HG03103 (cell line): ENCODE measurements at regions not wholly inside any gene's neighbourhood (a gene's known extent, or its start where the extent isn't known, plus 50 kb on each side); places are given as distances from the start of the nearest gene placed in this dataset.

Source experiments
- ATAC-seq: cut with Tn5 transposase; IDR thresholded peaks from one replicate; pipeline ENCODE4 v1.9.1; 2021; ENCODE audit warnings: low read depth; ENCODE audit not compliant: unreplicated experiment

DNA sequence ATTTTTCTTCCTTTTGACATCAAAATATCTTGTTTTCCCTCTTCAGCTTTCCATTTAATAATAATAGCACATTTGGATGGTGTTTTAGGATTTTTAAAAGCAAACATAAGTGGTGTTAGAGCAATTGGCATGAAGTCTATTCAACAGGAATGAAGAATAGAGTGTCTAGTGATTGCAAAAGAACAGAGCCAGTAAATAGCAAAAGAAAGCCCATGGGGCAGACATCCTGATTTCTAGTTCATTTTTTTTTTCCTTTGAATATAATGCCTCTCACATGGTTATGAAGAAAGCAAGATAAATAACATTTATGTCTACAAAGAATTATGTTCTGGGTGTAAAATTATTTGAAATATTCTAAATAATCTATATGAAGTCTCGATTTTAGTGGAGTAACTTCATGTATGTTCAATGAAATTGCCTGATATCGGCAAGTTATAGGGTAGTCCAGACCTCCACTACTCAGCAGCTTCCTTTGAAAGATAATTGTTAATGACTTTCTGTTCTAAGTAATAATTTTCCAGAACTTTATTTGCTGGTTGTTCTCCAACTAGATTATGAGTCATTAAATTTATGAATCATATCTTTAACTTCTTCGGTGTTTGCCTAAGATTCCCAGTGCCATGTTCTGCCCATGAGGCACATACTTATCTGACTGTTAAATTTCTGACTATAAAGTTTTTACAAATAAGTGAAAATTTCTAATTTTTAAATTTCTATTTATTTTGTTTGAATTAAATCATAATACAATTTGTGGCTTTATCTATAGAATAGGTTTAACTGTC is 587.9 kb downstream of the TLL1 start:
- ATAC-seq, result no peak

DNA sequence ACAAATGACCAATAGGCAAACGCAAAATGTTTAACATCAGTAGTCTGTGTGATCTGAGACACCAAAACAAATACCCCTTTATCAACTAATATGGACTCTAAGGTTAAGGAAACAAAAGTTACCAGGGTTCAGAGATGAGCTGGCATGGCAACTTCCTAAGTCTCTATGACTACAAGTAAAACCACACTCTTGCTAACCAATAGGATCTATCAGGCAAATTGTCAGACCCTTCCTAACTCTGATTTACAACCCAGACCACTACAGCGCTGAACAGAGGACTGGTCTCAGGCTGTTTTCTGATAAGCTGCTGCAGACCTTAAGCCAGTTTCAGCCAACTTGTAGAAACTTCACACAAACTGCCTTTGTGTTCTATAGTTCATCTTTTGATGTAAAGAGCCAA is 608.0 kb downstream of the TLL1 start:
- no peak for ATAC-seq

DNA sequence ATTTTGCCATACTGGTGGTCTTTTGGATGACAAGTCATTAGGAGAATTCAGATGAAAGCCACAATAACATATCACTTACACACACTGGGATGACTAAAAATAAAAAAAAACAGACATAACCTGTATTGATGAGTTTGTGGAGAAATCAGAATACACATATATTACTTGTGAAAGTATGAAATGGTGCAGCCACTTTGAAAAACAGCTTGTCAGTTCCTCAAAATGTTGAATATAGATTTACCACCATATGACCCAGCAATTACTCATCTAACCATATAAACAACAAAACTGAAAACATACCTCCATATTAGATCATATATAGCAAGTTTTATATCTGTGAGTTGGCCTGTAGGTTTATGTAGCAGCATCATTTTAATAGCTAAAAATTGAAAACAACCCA is 608.7 kb downstream of the TLL1 start:
- ATAC-seq, result no peak

- no peak for ATAC-seq
These were observed 609.7 kb downstream of the TLL1 start for GRCh38 chr4:166482758-166483157.

DNA sequence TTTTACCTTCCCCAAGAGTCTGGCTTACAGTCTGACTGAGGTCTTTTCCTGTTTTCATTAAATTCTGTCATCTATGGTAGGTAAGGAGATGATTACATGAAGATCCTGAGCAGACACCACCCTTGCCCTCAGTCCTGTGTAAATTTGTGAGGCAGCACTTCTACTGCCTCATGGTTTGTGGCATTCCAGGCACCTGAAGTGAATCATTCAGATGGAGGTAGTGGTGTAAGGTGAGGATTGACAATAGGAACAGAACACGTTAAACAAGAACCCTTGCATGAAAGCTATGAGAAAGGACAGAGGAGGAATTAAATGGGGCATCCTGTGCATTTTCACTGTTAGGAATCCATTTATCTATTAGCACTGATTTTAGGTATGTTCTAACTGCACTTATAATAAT is 618.6 kb downstream of the TLL1 start:
- no peak for ATAC-seq

DNA sequence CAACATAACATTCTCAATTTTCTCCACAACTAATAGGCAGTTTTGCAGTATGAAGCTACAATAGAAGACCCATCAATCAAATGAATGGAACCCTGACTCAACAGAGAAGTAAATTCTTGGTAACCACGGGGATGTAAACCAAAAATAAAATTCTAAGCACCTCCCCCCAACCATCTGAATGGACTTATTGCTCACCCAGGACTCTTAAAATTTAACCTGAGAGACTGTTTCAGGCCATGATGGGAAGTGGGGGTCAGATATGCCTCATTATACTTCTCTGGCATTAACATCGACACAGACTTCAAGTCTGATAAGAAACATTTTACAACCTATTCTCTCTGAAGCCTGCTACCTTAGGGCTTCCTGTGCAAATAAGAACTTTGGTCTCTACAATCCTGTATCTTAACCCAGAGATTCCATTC is 620.9 kb downstream of the TLL1 start:
- ATAC-seq, result no peak

GRCh38 chr4:166498546-166498945 is 625.5 kb downstream of the TLL1 start:
- no peak for ATAC-seq

- ATAC-seq, result peak; percentile 45
These were observed 626.8 kb downstream of the TLL1 start for GRCh38 chr4:166499820-166500219.

DNA sequence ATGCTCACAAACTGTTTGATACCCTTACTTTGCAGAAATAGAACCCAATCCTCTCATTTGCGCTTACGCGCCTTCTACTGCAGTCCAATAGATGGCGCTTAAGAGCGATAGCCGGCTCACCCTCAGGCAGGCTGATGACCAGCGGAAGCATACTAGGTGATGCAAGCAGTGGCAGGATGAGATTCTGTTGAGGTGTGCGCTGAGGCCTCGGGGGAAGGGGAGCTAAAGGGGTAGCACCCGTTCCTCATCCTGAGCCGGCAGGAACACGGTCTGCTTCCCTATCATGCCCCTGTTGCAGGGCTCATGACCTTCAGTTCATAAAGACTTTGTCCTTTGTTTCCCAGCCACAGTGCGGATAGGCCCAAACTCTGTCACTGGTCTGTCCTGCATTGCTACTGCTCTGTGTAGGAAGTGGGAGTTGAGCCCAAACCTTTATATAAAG is 628.9 kb downstream of the TLL1 start:
- peak; percentile 80 for ATAC-seq

DNA sequence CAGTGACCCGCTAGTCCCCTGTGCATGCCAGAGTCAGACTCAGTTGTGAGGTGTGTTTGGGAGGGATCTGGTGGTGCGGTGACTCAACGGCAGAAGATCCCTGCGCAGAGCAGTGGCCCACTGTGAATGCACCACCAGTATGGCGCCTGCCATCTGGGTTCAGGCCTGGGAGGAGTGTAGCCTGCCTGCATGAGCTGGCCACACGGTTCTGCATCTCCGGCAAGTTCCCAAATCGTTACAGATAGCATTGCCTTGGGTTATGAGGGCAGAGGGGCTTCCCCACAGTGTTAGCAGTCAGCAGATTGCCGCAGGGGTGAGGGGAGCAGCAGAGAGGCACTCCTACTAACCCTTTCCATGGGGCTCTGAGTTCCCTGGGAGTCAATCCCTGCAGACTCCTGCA is 629.6 kb downstream of the TLL1 start:
- no peak for ATAC-seq

GRCh38 chr4:166506051-166506450 is 633.0 kb downstream of the TLL1 start:
- no peak for ATAC-seq

DNA sequence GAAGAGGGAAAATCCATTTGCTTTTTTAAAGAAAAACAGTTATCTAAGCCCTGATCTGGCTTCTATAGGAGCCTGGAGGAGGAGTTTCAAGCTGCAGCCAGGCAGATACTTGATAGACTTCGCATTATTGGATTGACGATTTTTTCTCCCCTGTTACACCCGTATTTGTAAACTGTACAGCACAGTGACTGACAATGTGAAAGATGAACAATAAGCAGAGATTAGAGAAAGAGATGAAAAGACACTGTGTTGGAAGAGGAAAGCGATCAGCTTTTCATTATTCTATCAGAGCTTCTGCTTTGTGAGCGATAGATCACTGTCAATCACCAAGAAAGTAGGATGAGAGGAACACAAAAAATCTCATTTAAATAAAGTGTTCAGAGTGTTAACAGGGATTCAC is 639.2 kb downstream of the TLL1 start:
- no peak for ATAC-seq

DNA sequence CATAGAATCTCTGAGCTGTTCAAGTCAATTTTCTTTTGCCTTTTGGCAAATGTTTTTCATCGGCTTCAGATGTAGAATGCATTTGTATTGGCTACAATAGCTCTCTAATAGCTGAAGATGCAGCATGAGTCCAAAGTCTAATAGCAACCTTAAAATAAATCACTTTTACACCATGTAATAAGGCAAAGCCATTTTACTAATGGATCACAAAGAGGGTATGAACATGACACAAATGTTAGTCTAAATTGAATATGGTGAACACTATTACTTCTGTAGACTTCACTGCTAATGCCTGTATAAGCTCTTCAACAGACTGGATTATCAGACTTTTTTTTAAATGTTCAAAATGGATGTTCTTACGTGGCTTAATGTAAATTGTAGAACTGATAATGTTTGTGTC is 645.3 kb downstream of the TLL1 start:
- ATAC-seq, result no peak

GRCh38 chr4:166518776-166519175 is 645.7 kb downstream of the TLL1 start:
- no peak for ATAC-seq

DNA sequence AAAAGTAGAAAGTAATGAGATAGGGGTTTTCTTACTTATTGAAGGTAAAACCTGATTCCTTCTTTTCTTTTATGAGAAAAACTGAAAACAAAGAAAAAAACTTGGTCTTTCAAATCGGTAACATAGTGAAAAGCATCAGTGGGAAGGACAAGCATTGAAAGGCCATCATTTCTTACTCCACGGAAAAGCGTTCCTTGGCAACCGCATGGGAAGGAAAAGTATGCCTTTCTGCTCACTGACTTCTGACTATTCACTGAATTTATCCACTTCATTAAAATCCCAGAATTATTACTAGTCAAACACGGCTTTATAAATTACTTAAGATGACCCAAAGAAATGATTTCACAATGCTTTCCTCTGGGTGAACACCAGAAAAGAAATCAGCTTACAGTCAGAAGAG is 646.7 kb downstream of the TLL1 start:
- no peak for ATAC-seq

- ATAC-seq, result no peak
These were observed 654.5 kb downstream of the TLL1 start for GRCh38 chr4:166527500-166527899.

GRCh38 chr4:166531703-166532102 is 658.7 kb downstream of the TLL1 start:
- no peak for ATAC-seq

DNA sequence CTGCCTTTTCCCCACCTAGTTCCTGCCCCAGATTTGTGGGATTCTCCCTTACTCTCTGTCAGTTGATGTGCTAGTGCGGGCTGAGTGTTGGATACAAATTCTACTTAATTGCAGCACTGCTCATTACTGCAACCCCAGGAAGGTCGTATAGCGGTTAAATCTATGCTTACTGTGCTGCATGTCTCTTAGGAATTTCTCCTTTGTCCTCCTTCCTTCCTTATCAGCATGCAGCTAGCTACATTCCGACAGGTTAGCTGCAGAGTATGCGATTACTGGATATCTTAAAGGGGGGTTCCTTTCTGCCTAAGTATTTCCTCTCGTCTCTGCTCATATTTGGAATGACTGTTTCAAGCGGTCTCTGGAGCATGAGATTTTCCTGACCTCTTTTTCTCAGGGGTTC is 662.8 kb downstream of the TLL1 start:
- no peak for ATAC-seq

DNA sequence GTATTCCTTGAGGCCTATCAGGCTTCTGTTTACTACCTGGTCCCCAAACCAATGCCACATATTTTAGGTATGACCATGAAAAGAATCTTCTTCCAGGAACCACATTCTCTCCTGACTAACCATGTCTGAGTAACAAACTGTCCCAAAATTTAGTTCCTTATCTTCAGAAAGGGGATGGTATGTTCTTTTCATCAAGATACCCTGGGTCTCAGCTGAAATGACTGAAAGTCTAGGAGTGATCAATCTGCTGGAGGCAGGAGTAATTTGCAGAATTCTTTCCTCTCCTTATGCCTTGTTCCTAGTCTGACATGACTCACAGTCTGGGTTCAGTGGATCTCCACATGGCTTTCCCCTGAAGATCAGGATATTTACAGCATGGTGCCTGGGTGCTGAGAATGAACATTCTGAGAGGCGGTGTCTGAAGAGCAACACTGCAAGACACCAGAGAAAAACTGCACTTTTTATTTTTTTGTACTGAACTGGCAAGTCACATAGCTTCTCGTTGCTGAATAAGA is 665.5 kb downstream of the TLL1 start:
- ATAC-seq, result no peak

- ATAC-seq, result no peak
These were observed 673.0 kb downstream of the TLL1 start for GRCh38 chr4:166546009-166546408.

DNA sequence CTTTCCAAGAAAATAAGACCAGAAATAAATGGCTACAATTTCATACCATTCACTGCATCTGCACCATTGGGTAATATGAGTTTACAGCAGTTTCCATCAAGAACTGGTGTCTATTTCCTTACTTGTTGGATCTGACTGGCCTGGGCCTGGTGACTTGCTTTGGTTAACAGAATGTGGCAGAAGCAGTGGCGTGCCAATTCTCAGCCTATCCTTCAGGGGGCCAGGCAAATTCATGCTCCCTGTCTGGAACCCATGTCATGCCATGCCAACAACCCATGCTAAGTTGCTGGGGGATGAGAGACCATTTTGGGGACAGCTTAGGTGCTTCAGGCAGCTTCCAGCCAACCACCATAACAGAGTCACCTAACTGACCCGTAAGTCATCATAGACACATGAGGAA is 656.7 kb downstream of the SPOCK3 start:
- ATAC-seq, result no peak

DNA sequence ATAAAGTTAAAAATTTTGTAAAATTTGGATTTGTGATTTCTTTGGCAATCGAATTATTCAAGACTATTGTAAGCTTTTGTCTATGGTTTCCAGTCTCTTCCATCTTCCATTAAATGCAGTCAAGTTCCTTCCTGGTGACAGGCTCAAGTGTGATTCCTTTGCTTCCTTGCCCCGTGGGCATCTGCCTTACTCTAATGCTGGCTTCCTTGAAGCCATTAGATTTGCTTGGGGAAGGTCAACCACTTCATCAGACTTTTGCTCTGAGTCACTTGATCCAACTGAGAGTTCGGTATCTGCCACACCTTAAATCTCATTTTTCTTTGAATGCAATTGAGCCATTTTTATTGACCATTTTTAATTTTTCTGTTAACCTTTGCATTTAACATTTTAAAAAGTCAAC is 648.8 kb downstream of the SPOCK3 start:
- ATAC-seq, result no peak
